Epithelial cell of esophagus (primary cell): ENCODE measurements at regions not wholly inside any gene's neighbourhood (a gene's known extent, or its start where the extent isn't known, plus 50 kb on each side); places are given as distances from the start of the nearest gene placed in this dataset.

ENCODE experiments used
- DNase-seq: peaks from one replicate; pipeline ENCODE4 v3.0.0; 2010; ENCODE audit warnings: low read depth
- H3K4me3 ChIP-seq: 2 replicates; pipeline ENCODE4 v1.5.1; 2011; ENCODE audit warnings: mild to moderate bottlenecking, low read length, control low read depth
- TF ChIP-seq, protein P1 (sequence below): IDR thresholded peaks from 2 replicates; pipeline ENCODE4 v1.5.1; 2011; ENCODE audit warnings: low read depth, mild to moderate bottlenecking, low read length, control low read depth, inconsistent platforms; ENCODE audit not compliant: insufficient read depth; ENCODE audit errors: missing control alignments

DNA sequence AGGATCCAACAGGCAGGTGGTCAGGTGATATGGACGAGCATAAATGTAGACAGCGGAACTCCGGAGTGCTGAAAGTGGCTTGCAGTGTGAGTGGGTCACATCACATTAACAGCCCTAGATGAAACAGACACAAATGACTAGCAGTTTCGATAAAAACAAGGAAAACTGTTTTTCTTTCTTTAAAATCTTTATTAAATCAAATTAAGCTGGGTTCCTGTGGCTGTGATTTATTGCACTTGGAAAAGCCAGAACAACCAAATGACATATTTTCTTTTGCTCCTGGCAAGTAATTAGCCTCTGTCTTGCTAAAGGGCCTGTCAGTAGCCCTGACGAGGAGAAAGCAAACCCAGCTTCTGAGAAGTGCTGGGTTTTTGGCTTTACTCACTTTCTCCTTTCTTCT, 152.9 kb upstream of the DDX18 start:
- TF ChIP-seq, protein P1, sequence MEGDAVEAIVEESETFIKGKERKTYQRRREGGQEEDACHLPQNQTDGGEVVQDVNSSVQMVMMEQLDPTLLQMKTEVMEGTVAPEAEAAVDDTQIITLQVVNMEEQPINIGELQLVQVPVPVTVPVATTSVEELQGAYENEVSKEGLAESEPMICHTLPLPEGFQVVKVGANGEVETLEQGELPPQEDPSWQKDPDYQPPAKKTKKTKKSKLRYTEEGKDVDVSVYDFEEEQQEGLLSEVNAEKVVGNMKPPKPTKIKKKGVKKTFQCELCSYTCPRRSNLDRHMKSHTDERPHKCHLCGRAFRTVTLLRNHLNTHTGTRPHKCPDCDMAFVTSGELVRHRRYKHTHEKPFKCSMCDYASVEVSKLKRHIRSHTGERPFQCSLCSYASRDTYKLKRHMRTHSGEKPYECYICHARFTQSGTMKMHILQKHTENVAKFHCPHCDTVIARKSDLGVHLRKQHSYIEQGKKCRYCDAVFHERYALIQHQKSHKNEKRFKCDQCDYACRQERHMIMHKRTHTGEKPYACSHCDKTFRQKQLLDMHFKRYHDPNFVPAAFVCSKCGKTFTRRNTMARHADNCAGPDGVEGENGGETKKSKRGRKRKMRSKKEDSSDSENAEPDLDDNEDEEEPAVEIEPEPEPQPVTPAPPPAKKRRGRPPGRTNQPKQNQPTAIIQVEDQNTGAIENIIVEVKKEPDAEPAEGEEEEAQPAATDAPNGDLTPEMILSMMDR = no peak
- no peak overlapping the region for H3K4me3 ChIP-seq
- no peak for DNase-seq

DNA sequence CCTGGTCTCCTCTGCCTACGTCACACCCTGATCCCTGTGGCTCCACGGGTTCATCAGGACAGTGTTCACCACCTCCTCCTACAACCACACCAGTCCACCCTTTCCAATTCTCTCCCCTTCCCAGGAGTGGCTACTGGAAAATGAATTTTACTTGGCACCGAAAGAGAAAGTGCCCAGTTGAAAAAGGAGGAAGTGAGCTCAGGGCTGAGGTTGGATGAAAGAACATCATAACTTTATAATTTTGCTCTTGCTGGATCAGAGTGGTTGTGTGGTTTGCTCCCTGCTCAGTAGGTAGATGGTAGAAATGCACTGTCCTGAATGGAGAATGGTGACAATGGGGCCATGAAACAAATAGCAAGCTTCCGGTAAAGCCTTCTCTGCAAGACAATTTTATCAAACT, 140.3 kb upstream of the DDX18 start:
- no peak overlapping the region for H3K4me3 ChIP-seq
- TF ChIP-seq, protein P1 = no peak
- DNase-seq = no peak

DNA sequence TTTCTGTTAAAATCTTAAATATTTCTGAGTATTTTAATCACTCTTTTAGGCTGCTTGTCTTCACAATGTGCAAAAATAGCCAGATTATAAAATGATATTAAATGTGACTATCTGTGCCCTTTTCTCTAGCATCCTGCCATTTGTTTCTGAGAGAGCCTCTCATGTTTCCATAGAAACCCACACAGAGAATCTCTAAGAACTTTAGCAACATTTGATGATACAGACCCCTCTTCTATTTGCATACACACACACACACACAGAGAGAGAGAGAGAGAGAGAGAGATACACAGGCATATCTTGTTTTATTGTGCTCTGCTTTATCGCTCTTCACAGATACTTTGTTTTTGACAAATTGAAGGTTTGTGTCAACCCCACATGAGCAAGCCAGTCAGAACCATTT, 134.5 kb upstream of the DDX18 start:
- TF ChIP-seq, protein P1 = no peak
- no peak for DNase-seq
- no peak overlapping the region for H3K4me3 ChIP-seq

DNA sequence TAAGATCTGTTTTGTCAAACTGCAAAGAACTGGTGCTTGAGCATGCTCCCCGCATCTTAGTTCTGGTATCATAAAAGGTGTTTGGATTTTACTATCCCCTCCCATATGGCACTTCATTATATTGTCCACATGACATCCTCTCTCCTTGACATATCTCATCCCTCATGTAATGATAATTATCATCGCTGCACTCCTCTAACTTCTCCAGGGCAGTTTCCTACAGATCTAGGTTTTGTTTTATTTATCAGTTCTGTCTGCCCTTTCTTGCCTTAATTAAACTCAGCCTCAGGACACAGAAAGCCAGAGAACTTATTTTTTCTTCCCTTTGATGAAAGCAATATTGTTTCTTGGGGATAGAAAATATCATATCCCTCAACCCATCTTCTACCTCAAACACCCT, 129.6 kb upstream of the DDX18 start:
- no peak for DNase-seq
- H3K4me3 ChIP-seq = no peak overlapping the region
- TF ChIP-seq, protein P1 = no peak

DNA sequence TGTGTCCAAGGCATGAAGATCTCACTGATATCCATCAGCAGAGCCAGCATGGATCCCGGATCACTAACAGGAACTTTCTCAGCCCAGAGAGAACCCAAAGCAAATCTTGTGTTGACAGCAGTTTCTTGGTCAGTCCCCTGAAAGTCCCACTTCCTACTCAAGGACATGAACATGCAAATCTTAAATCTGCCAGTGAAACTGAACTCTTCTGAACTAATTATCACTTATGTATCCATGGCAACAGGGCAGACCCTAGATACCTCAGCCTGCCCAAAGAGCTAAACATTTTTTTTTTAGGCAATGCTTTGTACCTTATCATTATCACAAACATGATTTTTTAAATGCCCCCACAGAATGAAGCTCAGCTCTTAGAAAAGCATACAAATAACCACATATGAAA, 127.8 kb upstream of the DDX18 start:
- DNase-seq = no peak
- TF ChIP-seq, protein P1 = no peak

DNA sequence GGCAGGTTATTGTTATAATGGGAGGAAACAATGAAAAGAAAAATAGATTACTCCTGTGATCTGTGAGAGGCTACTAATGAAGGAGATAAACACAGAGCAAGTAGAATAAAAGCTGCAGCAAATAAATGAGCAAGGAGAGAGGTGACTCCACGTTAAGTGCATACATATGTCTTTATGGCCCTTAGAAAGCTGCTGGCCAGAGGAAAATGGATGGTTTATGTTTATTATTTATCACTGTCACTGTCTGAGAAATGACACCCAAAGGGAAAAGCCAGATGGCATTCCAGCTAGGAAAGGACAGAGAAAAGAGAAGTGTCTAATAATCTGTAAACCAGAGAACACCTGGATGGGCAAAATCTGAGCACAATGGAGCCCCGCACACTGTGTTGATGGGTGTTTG, 122.9 kb upstream of the DDX18 start:
- TF ChIP-seq, protein P1 = no peak
- no peak for DNase-seq
- H3K4me3 ChIP-seq = no peak overlapping the region

More for the DNA sequence above, 127.8 kb upstream of the DDX18 start:
- H3K4me3 ChIP-seq = no peak overlapping the region

DNA sequence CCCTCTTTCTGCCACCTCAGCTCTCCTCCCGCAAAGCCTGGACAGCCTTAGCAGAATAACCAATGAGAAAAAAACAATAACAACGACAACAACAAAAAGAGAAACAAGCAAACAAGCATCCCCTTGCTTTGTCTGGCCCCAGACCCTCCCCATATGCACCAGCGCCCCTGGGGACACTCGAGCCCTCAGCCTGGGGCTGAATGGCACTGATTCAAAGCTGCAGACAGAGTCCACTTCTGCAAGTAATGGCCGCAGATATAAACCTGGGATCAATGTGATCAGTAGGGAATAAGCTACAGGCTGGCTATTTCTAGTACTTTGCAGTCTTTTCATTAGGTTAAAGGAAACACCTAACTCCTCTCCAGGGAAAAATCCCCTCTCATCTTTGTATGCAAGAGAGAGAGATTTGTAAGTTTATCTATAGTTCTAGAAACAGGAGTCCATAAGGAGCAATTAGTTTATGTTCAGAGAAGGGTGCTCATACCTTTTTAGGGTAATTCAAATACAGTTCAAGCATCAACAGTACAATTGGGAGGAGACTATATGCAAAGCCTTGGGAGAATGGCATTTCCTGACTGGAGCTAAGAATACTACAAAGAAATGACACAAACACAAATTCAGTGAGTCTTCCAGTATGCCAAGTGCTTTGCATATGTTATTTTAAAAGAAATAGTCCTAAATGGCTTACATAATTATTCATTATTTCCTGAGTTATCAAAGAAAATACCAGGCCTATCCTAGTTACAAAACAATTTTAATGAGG, 122.3 kb upstream of the DDX18 start:
- no peak overlapping the region for H3K4me3 ChIP-seq
- TF ChIP-seq, protein P1 = no peak
- no peak for DNase-seq
